ENCODE measurements at regions not wholly inside any gene's neighbourhood (a gene's known extent, or its start where the extent isn't known, plus 50 kb on each side); places are given as distances from the start of the nearest gene placed in this dataset.

DNA sequence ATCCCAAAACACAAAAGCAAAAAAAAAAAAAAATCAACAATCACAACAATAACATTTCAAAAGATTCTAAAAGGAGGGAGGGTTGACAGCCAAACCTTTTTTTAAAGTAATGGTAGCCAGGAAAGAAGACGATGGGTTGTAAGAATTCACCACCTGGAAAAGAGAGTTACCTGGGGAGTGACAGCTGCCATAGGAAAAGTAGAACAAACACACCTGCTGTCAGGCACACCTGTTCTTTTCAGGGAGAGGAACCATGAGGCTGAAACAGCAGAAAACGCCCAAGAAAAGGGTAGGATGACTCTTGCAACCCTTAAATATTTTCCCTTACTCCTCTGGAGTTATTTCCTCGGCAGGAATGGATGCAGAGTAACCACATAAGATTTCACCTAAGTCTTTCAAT is 388.4 kb upstream of the TEX13C start:
- Histone ChIP-seq H2AFZ (replicated peaks) (no peak overlapping the region), H3K4me3 (no peak overlapping the region), H3K27ac (no peak overlapping the region), H3K4me1 (no peaks in the 10 kb centered on the region), H3K4me2 (no peak overlapping the region), H3K27me3 (no peaks in the 10 kb centered on the region), H4K20me1 (ENCODE audit: low read depth) (no peaks in the 10 kb centered on the region), H3K79me2 (ENCODE audit: low read depth) (no peaks in the 10 kb centered on the region), H3K9ac (no peak overlapping the region), H3K36me3 (no peaks in the 10 kb centered on the region), H3K9me3 (ENCODE audit: low read depth) (no peaks in the 10 kb centered on the region), H3F3A (ENCODE audit: low read depth) (no peaks in the 10 kb centered on the region)
- Mint-ChIP-seq H3K4me3 (no peak overlapping the region), H3K36me3 (no peaks in the 10 kb centered on the region), H3K27ac (no peak overlapping the region), H3K4me1 (no peaks in the 10 kb centered on the region), H3K9me3 (no peaks in the 10 kb centered on the region), H3K27me3 (ENCODE audit: insufficient read depth, low read depth) (peaks cover 2% of the 10 kb centered on the region)
- DNase-seq (ENCODE audit: low spot score): no peak
- TF ChIP-seq, protein P1, sequence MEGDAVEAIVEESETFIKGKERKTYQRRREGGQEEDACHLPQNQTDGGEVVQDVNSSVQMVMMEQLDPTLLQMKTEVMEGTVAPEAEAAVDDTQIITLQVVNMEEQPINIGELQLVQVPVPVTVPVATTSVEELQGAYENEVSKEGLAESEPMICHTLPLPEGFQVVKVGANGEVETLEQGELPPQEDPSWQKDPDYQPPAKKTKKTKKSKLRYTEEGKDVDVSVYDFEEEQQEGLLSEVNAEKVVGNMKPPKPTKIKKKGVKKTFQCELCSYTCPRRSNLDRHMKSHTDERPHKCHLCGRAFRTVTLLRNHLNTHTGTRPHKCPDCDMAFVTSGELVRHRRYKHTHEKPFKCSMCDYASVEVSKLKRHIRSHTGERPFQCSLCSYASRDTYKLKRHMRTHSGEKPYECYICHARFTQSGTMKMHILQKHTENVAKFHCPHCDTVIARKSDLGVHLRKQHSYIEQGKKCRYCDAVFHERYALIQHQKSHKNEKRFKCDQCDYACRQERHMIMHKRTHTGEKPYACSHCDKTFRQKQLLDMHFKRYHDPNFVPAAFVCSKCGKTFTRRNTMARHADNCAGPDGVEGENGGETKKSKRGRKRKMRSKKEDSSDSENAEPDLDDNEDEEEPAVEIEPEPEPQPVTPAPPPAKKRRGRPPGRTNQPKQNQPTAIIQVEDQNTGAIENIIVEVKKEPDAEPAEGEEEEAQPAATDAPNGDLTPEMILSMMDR (IDR thresholded peaks at IDR 0.05): no peak
- TF ChIP-seq EZH2phosphoT487 (IDR thresholded peaks at IDR 0.05): no peak

DNA sequence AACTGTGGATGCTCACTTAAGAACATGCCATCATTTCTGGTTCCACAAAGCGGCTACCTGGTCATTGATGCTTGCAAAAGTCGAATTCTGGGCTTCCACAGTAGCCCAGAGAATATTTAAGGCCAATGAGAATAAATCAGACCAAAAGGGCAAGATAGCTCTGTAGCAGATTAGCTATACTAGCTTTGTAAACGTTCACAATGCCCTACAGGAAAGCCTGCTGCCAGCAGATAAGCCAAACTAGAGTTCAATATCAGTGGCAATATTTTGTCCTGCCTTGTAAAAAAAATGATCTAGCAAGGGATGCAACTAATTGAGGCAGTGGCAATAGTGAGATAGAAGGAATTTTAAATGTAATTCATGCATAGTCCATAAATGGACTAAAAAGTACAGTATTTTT is 387.7 kb upstream of the TEX13C start:
- H3F3A ChIP-seq (ENCODE audit: low read depth): no peaks in the 10 kb centered on the region
- no peak overlapping the region for H2AFZ ChIP-seq (replicated peaks)
- no peaks in the 10 kb centered on the region for H3K27me3 ChIP-seq
- no peak overlapping the region for H3K9ac ChIP-seq
- no peaks in the 10 kb centered on the region for H4K20me1 ChIP-seq (ENCODE audit: low read depth)
- Mint-ChIP-seq H3K36me3 (no peaks in the 10 kb centered on the region), H3K4me3 (no peak overlapping the region), H3K27ac (no peak overlapping the region), H3K27me3 (ENCODE audit: insufficient read depth, low read depth) (peaks cover 2% of the 10 kb centered on the region), H3K9me3 (no peaks in the 10 kb centered on the region), H3K4me1 (no peaks in the 10 kb centered on the region)
- H3K4me3 ChIP-seq: no peak overlapping the region
- no peaks in the 10 kb centered on the region for H3K36me3 ChIP-seq
- H3K9me3 ChIP-seq (ENCODE audit: low read depth): no peaks in the 10 kb centered on the region
- H3K4me1 ChIP-seq: no peaks in the 10 kb centered on the region
- no peaks in the 10 kb centered on the region for H3K79me2 ChIP-seq (ENCODE audit: low read depth)
- H3K4me2 ChIP-seq: no peak overlapping the region
- TF ChIP-seq EZH2 (IDR thresholded peaks at IDR 0.05) (no peak), EZH2phosphoT487 (IDR thresholded peaks at IDR 0.05) (no peak)
- no peak for DNase-seq (ENCODE audit: low spot score)
- no peak overlapping the region for H3K27ac ChIP-seq

DNA sequence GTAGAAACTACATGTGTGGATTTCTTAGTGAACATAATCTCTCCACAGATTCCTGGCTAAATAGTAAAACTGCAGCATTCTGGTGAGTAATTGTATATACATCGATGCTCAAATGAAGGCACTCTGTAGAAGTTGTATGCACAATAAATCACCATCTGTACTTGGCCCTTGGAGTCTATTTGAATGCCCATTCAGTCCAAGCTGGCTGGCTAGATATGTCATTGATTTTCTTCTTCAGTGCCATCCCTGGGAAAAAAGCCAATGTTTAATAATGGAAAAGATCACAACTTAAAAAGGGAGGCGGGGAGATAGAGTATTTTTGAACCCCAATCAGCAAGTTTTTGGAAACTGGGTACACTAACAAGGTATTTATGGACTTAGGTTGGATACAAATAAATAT is 381.0 kb upstream of the TEX13C start:
- H3K79me2 ChIP-seq (ENCODE audit: low read depth): no peaks in the 10 kb centered on the region
- H3K36me3 ChIP-seq: no peaks in the 10 kb centered on the region
- H3K4me2 ChIP-seq: no peak overlapping the region
- no peak overlapping the region for H3K4me3 Mint-ChIP-seq
- H3K27me3 Mint-ChIP-seq (ENCODE audit: insufficient read depth, low read depth): no peaks in the 10 kb centered on the region
- no peak overlapping the region for H2AFZ ChIP-seq (replicated peaks)
- H3K27ac Mint-ChIP-seq: no peak overlapping the region
- H3K9me3 Mint-ChIP-seq: no peaks in the 10 kb centered on the region
- no peak for TF ChIP-seq EZH2phosphoT487 (IDR thresholded peaks at IDR 0.05)
- TF ChIP-seq EZH2 (IDR thresholded peaks at IDR 0.05): no peak
- TF ChIP-seq, protein P1 (IDR thresholded peaks at IDR 0.05): no peak
- H4K20me1 ChIP-seq (ENCODE audit: low read depth): no peaks in the 10 kb centered on the region
- no peak overlapping the region for H3K4me3 ChIP-seq
- H3K4me1 Mint-ChIP-seq: peaks cover 3% of the 10 kb centered on the region
- H3K27ac ChIP-seq: no peak overlapping the region
- no peaks in the 10 kb centered on the region for H3K9me3 ChIP-seq (ENCODE audit: low read depth)
- no peaks in the 10 kb centered on the region for H3K4me1 ChIP-seq
- no peak overlapping the region for H3K9ac ChIP-seq
- no peaks in the 10 kb centered on the region for H3F3A ChIP-seq (ENCODE audit: low read depth)
- H3K27me3 ChIP-seq: no peaks in the 10 kb centered on the region
- no peak for DNase-seq (ENCODE audit: low spot score)
- H3K36me3 Mint-ChIP-seq: no peaks in the 10 kb centered on the region

GRCh38 chrX:124940531-124940930 is 379.1 kb upstream of the TEX13C start:
- Histone ChIP-seq H3K9ac (no peak overlapping the region), H3K27ac (no peak overlapping the region), H3K4me2 (no peak overlapping the region), H3K4me1 (no peaks in the 10 kb centered on the region), H3K4me3 (no peak overlapping the region), H3K79me2 (ENCODE audit: low read depth) (no peaks in the 10 kb centered on the region), H3K36me3 (no peaks in the 10 kb centered on the region), H2AFZ (replicated peaks) (no peak overlapping the region), H4K20me1 (ENCODE audit: low read depth) (no peaks in the 10 kb centered on the region), H3K9me3 (ENCODE audit: low read depth) (no peaks in the 10 kb centered on the region), H3F3A (ENCODE audit: low read depth) (no peaks in the 10 kb centered on the region), H3K27me3 (no peaks in the 10 kb centered on the region)
- DNase-seq (ENCODE audit: low spot score): no peak
- Mint-ChIP-seq H3K36me3 (no peaks in the 10 kb centered on the region), H3K27me3 (ENCODE audit: insufficient read depth, low read depth) (no peaks in the 10 kb centered on the region), H3K4me3 (no peak overlapping the region), H3K27ac (no peak overlapping the region), H3K4me1 (peaks cover 3% of the 10 kb centered on the region), H3K9me3 (no peaks in the 10 kb centered on the region)
- TF ChIP-seq EZH2phosphoT487 (IDR thresholded peaks at IDR 0.05) (no peak), EZH2 (IDR thresholded peaks at IDR 0.05) (no peak)
- TF ChIP-seq, protein P1 (IDR thresholded peaks at IDR 0.05): no peak
